ENCODE measurements at regions not wholly inside any gene's neighbourhood (a gene's known extent, or its start where the extent isn't known, plus 50 kb on each side); places are given as distances from the start of the nearest gene placed in this dataset.

GRCh38 chr7:34277016-34277802 lies 371.9 kb downstream of the BMPER start:
- no peak for DNase-seq

- no peak for DNase-seq
Measured at GRCh38 chr7:34277803-34278199, 372.5 kb downstream of the BMPER start.

- DNase-seq = no peak
Measured at GRCh38 chr7:34281260-34281659, 375.9 kb downstream of the BMPER start.

GRCh38 chr7:34282271-34282670 lies 375.7 kb upstream of the NPSR1 start:
- DNase-seq = no peak

GRCh38 chr7:34296663-34297062 lies 361.4 kb upstream of the NPSR1 start:
- no peak for DNase-seq

- DNase-seq = no peak
Measured at GRCh38 chr7:34298492-34299013, 359.5 kb upstream of the NPSR1 start.

- DNase-seq = no peak
Measured at GRCh38 chr7:34299066-34299465, 359.0 kb upstream of the NPSR1 start.

GRCh38 chr7:34307540-34307939 lies 350.5 kb upstream of the NPSR1 start:
- no peak for DNase-seq

- no peak for DNase-seq
Measured at GRCh38 chr7:34308595-34308994, 349.4 kb upstream of the NPSR1 start.

GRCh38 chr7:34309116-34309515 lies 348.9 kb upstream of the NPSR1 start:
- DNase-seq = no peak

GRCh38 chr7:34309584-34309983 lies 348.4 kb upstream of the NPSR1 start:
- no peak for DNase-seq

- DNase-seq = no peak
Measured at GRCh38 chr7:34311591-34311990, 346.4 kb upstream of the NPSR1 start.

- DNase-seq = no peak
Measured at GRCh38 chr7:34312624-34313023, 345.4 kb upstream of the NPSR1 start.

- DNase-seq = no peak
Measured at GRCh38 chr7:34313289-34313688, 344.7 kb upstream of the NPSR1 start.

- DNase-seq = no peak
Measured at GRCh38 chr7:34315032-34315431, 343.0 kb upstream of the NPSR1 start.

- no peak for DNase-seq
Measured at GRCh38 chr7:34317039-34317438, 341.0 kb upstream of the NPSR1 start.

- no peak for DNase-seq
Measured at GRCh38 chr7:34320412-34320811, 337.6 kb upstream of the NPSR1 start.

GRCh38 chr7:34320926-34321661 lies 336.9 kb upstream of the NPSR1 start:
- DNase-seq = peak; percentile 8

- DNase-seq = no peak
Measured at GRCh38 chr7:34322841-34323240, 335.2 kb upstream of the NPSR1 start.

GRCh38 chr7:34327681-34328080 lies 330.3 kb upstream of the NPSR1 start:
- no peak for DNase-seq

- no peak for DNase-seq
Measured at GRCh38 chr7:34330308-34330707, 327.7 kb upstream of the NPSR1 start.

GRCh38 chr7:34331102-34331501 lies 326.9 kb upstream of the NPSR1 start:
- no peak for DNase-seq

GRCh38 chr7:34332006-34332405 lies 326.0 kb upstream of the NPSR1 start:
- DNase-seq = no peak

- no peak for DNase-seq
Measured at GRCh38 chr7:34333184-34333583, 324.8 kb upstream of the NPSR1 start.
